Esophagus squamous epithelium (tissue), 5 donors: ENCODE measurements at regions not wholly inside any gene's neighbourhood (a gene's known extent, or its start where the extent isn't known, plus 50 kb on each side); places are given as distances from the start of the nearest gene placed in this dataset.

ENCODE experiments used
- DNase-seq: peaks from one replicate; lab custom pipeline; 2025; lab: John Stamatoyannopoulos, UW
- H3K27ac ChIP-seq, 4 donors: fragments of 200-600 bp; sonication (generic); one replicate each; pipeline ENCODE4 v1.5.1; 2016 to 2019; ENCODE audit warnings: mild to moderate bottlenecking in 1 of 4
- H3K27me3 ChIP-seq, 4 donors: fragments of 200-600 bp; sonication (generic); 1 replicate in 3 of 4; 2 replicates in 1 of 4; pipeline versions ENCODE4 v1.5.1 to v1.6.0; 2017 to 2021; ENCODE audit warnings: antibody characterized with exemption in 1 of 4
- H3K36me3 ChIP-seq, 3 donors: fragments of 200-600 bp; sonication (generic); one replicate each; pipeline ENCODE4 v1.5.1; 2016 to 2019
- H3K4me1 ChIP-seq, 3 donors: fragments of 200-600 bp; sonication (generic); one replicate each; pipeline ENCODE4 v1.5.1; 2017 to 2019
- H3K4me3 ChIP-seq, 4 donors: fragments of 200-600 bp; sonication (generic); 1 replicate in 3 of 4; 2 replicates in 1 of 4; pipeline ENCODE4 v1.5.1; 2016 to 2019; ENCODE audit warnings: mild to moderate bottlenecking in 2 of 4, moderate library complexity in 1 of 4
- H3K9me3 ChIP-seq, 3 donors: fragments of 200-600 bp; sonication (generic); one replicate each; pipeline ENCODE4 v1.5.1; 2016 to 2019
- CTCF ChIP-seq, 6 experiments: fragments of 450-650 bp in 4 of 6; fragments of 200-600 bp in 2 of 6; sonication (generic) in 2 of 6; IDR thresholded peaks; one replicate each; pipeline ENCODE4 v1.5.1; 2016 to 2019; ENCODE audit warnings: antibody characterized with exemption in 6 of 6, mild to moderate bottlenecking in 4 of 6, moderate library complexity in 4 of 6
- POLR2A ChIP-seq, 4 donors: fragments of 450-650 bp; IDR thresholded peaks; one replicate each; pipeline ENCODE4 v1.6.1; 2017; ENCODE audit warnings: antibody characterized with exemption in 4 of 4, mild to moderate bottlenecking in 4 of 4, moderate library complexity in 3 of 4
- WGBS, 2 donors: methylation state at CpG; one replicate each; pipeline ENCODE4 v1.1.5; 2018; 5-methylcytosine and 5-hydroxymethylcytosine counted together
- intact Hi-C: fragments of 100-400 bp; cut with DNase I; formaldehyde crosslinking; loops from one replicate; pipeline ENCODE4 v1.15.0; 2022
- donor health status: DM: yes; HTN: yes; CAD: no.

GRCh38 chr6:18746727-18747126 is 359.6 kb downstream of the RNF144B start:
- intact Hi-C loops, result no loop called here
- Histone ChIP-seq H3K4me1 (peaks cover 0 to 9% (median 0%) of the 10 kb centered on the region in 3 donors), H3K9me3 (no peaks in the 10 kb centered on the region), H3K4me3 (no peak overlapping the region), H3K36me3 (no peaks in the 10 kb centered on the region), H3K27ac (no peak overlapping the region), H3K27me3 (no peaks in the 10 kb centered on the region)
- DNase-seq, result no peak
- 79 to 84% methylated on average over 4 of the region's 4 CpGs for WGBS, 2 donors
- TF ChIP-seq POLR2A (IDR thresholded peaks at IDR 0.05) (no peak), CTCF (IDR thresholded peaks at IDR 0.05) (no peak)

GRCh38 chr6:18748314-18748713 is 361.2 kb downstream of the RNF144B start:
- 76 to 79% methylated on average over 6 of the region's 6 CpGs for WGBS, 2 donors
- no peaks in the 10 kb centered on the region for H3K36me3 ChIP-seq
- peaks cover 0 to 9% (median 0%) of the 10 kb centered on the region in 3 donors for H3K4me1 ChIP-seq
- H3K4me3 ChIP-seq, result no peak overlapping the region
- no peak for DNase-seq
- no peak overlapping the region for H3K27ac ChIP-seq
- no peaks in the 10 kb centered on the region for H3K9me3 ChIP-seq
- intact Hi-C loops, result no loop called here
- no peaks in the 10 kb centered on the region for H3K27me3 ChIP-seq
- TF ChIP-seq POLR2A (IDR thresholded peaks at IDR 0.05) (no peak), CTCF (IDR thresholded peaks at IDR 0.05) (no peak)

GRCh38 chr6:18752278-18753068 is 365.3 kb downstream of the RNF144B start:
- DNase-seq, result no peak
- TF ChIP-seq CTCF (IDR thresholded peaks at IDR 0.05), result no peak
- WGBS, 2 donors, result 60 to 75% methylated on average over 5 of the region's 5 CpGs
- Histone ChIP-seq H3K27me3 (no peaks in the 10 kb centered on the region), H3K36me3 (no peaks in the 10 kb centered on the region), H3K4me1 (peaks cover 0 to 9% (median 0%) of the 10 kb centered on the region in 3 donors), H3K9me3 (no peaks in the 10 kb centered on the region), H3K27ac (no peak overlapping the region), H3K4me3 (no peak overlapping the region)
- intact Hi-C loops, result no loop called here

- Histone ChIP-seq H3K27me3 (no peaks in the 10 kb centered on the region), H3K9me3 (no peaks in the 10 kb centered on the region), H3K36me3 (no peaks in the 10 kb centered on the region), H3K4me3 (no peak overlapping the region), H3K4me1 (peaks cover 0 to 9% (median 0%) of the 10 kb centered on the region in 3 donors), H3K27ac (no peak overlapping the region)
- TF ChIP-seq CTCF (IDR thresholded peaks at IDR 0.05) (no peak), POLR2A (IDR thresholded peaks at IDR 0.05) (no peak)
- 79 to 93% methylated on average over 12 of the region's 12 CpGs for WGBS, 2 donors
- no peak for DNase-seq
- intact Hi-C loops, result no loop called here
Observed at GRCh38 chr6:18753076-18753475, 365.9 kb downstream of the RNF144B start.

- DNase-seq, result no peak
- Histone ChIP-seq H3K9me3 (no peaks in the 10 kb centered on the region), H3K36me3 (no peaks in the 10 kb centered on the region), H3K27me3 (no peaks in the 10 kb centered on the region), H3K27ac (peak overlapping the region in 1 of 4 donors; percentile 11), H3K4me1 (peaks cover 0 to 4% (median 0%) of the 10 kb centered on the region in 3 donors), H3K4me3 (no peak overlapping the region)
- intact Hi-C loops, result no loop called here
- TF ChIP-seq POLR2A (IDR thresholded peaks at IDR 0.05), result no peak
- TF ChIP-seq CTCF (IDR thresholded peaks at IDR 0.05), result no peak
- WGBS, 2 donors, result 9 to 35% methylated on average over 1 of the region's 1 CpG
Observed at GRCh38 chr6:18763086-18763485, 375.9 kb downstream of the RNF144B start.
